NCI-H2107 treated with DMSO at 0.1 percent for 48 hours (cell line): ENCODE measurements at regions not wholly inside any gene's neighbourhood (a gene's known extent, or its start where the extent isn't known, plus 50 kb on each side); places are given as distances from the start of the nearest gene placed in this dataset.

ENCODE experiments used
- DNase-seq: peaks from one replicate; lab custom pipeline; 2025; ENCODE audit not compliant: unreplicated experiment; lab: John Stamatoyannopoulos, UW

DNA sequence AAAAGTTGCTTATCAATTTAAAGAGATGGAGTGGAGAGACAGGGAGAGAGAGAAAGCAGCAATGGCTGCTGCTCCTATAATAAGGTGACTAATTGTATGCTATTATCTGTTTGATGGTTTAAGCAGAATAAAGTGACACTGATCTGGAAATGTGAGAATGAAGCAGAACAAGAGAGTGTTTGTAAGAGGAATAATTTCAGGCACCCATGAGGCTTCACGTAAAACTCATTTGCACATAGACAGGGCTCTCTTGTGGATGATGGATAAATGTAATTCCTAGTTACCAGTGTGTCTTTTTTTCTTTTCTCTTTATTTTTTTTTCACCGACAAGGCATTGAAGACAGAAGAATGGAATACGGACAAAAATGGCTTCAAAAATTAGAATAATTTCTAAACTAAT, 228.8 kb upstream of the TYRP1 start:
- DNase-seq, result no peak

DNA sequence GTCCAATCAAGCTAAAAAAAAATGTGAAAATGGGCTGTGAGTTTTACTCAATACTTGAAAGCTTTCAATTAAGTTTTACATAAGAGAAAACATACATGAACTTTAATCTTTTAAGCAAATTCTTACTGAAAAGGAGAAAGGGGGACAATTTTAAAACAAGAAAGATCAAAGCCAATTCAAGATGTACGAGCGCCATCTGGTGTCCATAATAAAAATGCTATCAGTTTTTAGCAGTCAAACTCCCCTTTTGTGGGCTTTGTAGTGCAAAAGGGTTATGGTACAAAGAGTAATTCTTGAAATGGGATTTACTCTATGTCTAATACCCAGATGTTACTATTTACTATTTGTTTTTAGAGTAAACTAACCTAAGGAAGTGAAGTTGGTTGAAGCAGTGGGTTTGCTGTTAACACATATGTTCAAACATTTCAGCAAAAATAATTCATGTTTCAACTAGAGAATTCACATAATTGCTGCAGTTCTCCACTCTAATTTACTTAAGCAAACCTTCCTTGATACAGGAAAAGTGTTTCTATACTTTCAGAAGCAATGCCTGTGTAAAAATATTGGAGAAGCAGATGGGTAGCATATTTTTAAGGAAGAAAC, 228.2 kb upstream of the TYRP1 start:
- peak; percentile 17 for DNase-seq

DNA sequence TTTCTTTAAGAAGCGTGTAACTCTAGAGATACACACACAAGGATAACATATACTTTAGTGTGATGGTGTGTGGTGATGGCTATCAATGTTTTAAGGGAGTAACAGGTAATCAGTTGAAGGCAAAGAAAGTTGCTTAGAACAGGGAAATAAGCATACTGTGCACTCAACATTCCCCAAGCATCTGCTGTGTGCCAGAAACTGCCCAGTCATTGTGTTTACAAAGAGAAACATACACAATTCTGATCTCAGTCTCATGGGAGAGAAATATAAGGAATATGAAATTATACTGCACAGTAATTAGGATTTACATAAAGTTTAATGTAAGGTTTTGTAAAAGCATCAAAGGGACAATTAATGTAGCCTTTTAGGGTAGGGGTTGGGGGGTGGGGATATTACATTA, 224.1 kb upstream of the TYRP1 start:
- DNase-seq, result no peak

DNA sequence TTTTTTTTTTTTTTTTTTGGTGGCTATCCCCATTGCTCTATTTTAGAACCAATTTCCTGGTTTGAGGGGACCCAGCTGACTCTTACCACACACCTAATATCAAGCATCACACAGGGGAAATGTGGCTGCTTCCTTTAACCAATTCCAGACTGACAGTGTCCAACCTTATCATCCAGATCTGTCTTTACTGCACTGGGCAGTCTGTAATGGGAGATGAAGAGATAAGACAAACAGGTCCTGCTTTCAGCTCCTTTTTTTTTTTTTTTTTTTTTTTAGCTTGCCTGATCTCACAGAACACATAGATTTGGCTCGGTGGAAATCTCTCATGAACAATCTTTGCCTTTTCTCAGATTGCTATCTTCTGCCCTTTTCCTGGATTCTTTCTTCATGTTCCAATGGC, 198.8 kb upstream of the TYRP1 start:
- no peak for DNase-seq

DNA sequence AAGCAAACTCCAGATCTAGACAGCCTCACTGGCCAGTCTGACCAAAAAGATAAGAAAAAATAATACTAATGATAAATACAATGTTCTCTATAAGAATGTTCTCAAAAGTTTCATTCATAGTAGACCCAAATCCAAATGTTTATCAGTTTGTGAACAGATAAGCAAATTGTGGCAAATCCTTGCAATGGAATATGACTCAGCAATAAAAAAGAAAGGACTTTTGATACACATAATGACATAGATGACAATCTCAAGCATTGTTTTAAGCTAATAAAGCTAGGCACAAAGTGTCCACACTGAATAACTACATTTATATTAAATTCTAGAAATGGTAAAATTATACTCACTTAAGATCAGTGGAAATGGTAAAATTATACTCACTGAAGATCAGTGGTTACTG, 195.4 kb upstream of the TYRP1 start:
- DNase-seq, result no peak

DNA sequence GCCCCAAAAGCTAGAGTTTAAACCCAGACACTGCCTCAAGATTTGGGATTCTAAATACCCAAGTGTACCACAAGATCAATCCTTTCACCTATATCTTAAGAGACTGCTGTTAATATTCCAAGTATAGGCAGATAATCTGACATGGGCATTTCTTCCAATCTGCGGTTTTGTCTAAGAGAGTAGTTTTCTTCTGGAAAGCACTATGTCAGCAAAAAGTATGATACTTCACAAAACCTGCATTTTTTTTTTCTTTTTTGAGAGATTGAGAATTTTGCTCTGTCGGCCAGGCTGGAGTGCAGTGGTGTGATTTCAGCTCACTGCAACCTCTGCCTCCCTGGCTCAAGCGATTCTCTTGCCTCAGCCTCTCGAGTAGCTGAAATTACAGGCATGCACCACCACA, 190.7 kb upstream of the TYRP1 start:
- no peak for DNase-seq

DNA sequence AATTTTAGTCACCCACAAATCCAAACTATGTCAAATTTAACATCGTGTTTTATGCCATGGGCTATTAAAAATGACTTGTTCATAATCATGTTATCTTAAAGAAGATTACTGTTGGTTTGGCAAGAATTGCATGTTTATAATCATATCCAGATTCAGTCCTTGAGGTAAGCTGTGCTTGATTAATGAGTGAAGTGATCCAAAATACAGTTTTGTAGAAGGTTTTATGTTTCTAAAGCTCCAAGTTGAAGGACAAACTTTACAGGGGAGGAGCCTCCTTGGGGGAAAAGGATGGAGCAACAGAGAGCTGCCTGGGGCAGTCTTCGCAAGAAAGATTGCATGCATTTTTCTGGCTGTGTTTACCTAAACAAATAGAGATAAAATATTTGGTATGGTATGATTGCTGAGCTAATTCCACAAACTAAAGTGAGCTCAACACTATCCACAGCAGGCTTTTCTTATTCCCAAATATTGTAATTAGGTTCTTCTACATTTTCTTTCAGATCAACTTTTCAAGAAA, 189.5 kb upstream of the TYRP1 start:
- DNase-seq, result no peak

DNA sequence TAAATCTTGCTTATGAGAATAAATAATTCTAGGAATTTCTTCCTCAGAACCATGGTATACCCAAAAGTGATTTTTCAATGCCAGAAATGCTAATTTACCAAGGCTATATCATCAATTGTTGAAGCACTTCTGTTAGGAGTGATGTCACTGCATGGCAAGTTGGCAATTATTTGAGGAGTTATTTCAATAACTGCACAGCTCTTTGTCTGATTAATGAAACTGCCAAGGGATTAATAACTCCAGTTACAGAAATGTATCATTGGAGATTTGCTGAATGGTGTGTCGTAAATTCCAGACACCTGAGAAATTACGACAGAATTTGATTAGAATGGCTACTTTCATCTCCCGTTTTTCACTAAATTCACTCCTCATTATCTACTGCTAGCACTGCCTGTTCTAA, 182.6 kb upstream of the TYRP1 start:
- no peak for DNase-seq

DNA sequence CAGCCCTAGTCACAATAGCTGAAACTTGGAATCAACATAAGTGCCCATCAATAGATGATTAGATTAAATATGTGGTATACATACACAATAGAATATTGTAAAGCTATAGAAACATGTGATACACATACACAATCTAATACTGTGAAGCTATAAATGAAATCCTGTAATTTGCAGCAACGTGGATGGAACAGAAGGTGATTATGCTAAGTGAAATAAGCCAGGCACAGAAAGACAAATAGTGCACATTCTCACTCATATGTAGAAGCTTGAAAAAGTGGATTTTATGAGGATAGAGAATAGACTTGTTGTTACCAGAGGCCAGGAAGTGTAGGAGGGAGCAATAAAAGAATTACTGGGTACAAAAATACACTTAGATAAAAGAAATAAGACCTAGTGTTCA, 181.5 kb upstream of the TYRP1 start:
- no peak for DNase-seq

DNA sequence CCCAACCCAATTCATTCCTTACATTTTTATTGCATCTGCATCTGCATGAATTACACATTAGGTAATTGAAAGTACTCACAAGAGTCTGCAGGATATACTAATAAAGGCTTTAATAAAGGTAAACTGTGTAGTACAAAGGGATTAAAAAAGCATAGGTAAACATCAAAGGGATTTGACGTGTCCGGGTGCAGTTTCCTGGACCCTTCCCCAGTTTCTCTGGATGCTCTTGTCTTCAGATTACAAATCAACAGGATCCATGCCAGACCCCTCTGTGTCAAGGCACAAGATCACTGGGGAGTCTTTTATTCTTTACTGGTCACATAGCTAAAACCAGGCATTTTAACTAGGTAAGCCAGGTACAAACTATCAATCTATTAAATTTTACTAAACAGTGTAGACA, 177.2 kb upstream of the TYRP1 start:
- no peak for DNase-seq

DNA sequence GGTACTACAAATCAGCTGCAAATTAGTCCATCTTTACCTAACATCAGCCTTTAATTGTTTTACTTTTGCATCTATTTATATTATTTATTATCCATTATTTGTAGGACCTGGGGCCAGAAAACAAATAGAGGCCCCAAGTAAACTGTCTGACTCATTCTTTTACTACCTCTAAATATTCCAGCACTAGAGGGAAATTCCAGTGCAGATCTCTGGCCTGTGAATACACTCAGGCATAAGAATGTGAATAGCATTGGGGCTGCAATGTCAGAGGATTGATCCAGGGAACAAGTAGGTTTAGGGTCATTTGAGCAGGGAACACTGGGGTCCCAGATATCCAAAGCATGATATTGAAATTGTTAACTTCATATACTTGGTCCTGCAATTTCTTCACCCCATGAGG, 176.6 kb upstream of the TYRP1 start:
- DNase-seq, result no peak

DNA sequence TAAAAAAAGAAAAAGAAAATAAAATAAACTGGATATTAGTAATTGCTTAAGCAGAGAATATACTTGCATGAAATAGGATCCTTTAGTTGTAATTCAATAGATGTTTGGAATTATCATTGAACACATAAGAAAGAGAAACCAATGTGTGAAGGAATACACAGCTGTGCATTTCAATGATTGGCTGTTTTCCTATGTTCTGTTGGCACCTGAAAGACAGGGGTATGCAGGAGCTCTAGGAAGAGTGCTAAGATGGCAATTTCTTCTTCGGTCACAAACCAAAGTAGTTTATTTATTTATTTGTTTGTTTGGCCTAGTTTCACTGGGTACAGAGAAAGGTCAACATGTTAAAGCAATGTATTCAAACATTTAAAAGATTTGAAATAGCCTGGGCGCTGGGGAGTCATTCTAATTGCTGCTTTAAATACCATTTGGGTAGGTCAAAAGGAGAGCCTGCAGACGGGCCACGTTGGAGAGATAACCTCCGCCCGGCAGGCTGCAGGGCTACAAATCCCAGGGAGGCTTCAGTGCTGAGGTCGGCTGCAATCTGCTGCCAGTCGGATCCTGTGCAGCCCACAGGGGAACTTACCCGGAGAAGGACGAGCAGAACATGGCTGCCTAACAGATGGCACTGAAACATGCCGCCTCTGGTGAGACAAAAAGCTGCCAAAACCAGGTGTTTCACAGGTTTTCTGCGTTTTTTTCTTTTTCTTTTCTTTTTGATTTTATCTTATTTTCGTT, 154.2 kb upstream of the TYRP1 start:
- no peak for DNase-seq

DNA sequence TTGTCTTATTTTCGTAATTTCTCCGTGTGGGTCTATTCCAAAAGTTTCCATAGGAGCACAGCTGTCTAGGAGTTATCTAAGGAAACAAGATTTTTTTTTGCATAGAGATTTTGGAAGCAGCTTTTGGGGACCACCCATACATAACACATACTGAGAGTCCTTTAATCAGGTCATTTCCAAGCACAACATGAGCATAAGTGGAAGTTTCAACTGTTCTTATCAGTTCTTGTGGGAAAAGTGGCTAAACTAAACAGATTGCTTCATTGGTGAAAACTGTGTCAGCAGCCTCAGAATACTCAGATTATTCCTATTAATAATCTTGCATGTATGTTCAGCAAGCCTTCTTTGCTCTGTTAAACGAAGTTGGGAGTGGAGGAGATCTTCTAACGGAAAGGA, 153.6 kb upstream of the TYRP1 start:
- no peak for DNase-seq

DNA sequence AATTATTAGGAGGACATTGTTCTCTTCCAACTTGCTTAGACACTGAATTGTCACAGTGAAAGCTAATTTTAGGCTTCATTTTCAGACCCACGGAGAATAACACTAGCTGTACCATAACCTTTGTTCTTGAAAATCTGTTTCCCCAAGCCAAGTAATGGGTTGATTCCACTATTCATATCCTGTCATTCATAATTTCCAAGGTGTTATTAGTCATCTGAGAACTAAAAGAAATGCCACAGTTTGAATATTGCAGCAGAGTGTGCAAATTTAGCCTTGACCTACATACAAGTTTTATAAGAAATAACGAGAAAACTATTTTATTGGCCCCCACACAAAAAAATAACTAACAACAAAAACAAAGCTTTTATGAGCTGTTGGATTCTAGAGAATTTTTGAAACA, 148.5 kb upstream of the TYRP1 start:
- DNase-seq, result no peak

DNA sequence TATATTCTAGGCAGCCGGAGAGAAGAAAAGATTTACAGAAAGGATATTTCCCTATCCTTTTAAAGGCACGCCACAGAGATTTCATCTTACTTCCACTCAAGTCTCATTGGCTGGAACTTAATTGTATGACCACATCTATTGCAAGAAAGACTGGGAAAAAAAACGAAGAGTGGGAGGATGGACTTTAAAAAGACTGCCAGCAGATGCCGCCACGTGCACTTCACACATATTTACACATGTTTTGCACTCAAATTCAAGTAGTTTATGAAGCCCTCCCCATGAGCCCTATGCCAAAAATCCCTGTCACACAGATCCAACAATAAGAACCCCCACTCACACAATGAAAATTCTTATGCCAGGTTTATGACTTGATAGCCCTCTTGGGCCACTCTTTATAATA, 138.5 kb upstream of the TYRP1 start:
- peak; percentile 3 for DNase-seq

DNA sequence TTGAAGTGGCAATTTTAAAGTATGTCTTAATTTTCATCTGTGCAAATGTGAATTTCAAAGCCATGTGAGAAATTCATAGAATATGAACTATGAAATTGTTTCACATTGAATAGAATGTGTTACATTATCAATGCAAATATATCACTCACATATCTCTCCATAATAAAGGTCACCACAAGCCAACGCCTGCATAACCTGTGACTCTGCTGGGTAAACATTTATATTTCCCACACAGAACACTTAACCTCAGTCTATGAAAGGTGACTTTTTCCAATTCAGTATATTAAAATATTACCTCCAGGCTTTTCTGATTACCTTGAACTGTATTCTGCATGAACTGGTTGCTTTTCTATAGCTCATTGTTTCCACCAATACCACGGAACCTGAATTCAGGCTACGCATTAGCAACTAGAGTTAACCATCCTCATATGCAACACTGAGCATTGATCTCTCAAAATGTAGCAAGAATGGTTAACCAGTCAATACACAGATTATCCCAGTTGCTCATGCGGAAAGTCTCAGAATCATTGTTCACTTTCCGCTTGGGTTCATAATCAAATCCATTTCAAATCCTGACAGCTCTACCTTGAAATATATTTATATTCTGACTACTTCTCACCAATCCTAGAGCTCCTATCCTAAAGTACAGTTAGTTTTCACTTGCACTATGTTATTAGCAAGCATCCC, 126.6 kb upstream of the TYRP1 start:
- DNase-seq, result no peak

DNA sequence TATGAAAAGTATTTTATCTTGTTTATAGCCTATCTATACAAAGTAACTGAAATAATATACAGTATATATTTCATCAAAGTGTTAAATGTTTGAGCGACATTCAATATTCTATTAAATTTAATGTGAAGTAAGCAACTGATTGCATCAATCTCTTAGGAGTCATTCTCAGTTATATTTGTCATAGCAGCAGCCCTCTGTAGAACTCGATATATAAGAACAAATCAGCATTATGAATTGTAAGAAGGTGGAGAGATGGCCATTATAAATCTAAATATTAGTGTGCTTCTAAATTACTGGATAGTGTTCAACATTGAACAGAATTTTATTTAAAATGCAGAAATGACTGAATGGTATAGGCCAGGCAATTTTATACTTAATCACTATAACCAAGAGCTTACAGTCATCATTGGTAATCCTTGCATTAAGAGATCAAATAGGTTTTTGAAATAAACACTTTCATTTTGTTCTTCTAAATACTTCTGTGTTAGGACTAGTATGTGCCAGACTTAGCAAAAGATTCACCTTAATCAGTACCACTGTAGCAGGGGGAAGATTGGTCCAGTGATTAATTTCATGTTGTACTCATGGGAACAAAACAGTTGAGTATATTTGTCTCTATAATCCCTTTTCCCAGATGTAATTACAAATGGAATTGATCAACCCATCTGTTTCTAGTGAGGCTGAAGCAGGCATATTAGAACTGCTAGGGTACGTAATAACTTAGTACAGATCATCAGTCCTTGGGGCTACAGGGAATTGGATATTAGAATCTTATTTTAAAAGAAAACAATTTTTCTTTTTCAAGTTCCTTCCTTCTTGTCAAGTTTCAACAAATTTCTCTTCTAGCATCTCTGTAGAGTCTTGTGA, 108.3 kb upstream of the TYRP1 start:
- no peak for DNase-seq

DNA sequence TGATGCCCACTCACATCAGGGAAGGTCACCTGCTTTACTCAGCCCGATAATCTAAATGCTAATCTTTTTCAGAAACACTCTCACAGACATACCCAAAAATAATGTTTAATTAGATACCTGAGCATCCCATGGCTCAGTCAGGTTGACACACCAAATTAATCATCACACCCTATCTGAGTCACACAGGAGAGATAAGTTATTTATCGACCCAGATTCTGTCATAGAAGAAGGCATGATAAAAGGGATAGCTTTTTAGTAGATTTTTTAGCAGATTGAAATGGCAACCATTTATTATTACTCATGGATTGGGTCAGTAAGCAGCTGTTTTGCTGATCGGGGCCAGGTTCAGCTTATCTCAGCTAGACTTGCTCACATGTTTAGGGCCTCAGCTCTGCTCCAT, 97.8 kb upstream of the TYRP1 start:
- no peak for DNase-seq

DNA sequence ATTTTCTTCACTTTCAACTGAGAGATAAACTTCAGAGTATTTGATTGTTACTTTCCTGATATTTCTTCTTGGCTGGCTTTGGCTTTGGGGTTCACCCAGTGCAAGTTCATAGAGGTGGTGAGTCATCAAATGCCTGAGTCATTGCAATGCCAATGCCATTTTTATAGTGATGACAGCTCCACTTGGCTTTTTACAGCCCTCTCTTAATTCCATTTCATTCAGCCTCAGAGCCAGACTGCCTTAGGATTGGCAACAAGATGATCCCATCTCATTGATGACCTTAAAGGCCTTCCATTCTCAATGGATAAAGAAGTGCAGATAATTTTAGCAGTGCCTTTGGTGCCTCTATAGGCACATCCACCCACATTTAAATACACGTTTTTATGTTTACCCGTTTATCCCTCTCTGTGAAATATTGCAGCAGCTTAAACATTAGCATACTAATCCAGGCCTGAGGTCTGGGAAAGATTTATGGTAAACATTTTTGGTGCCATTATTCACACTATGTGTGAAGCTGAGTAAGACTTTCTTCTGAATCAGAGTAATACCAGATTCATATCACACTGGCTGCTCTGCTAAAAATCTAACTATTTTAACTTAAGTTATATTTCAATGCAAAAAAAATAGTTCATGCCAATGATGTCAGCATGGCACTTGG, 88.9 kb upstream of the TYRP1 start:
- DNase-seq, result no peak

DNA sequence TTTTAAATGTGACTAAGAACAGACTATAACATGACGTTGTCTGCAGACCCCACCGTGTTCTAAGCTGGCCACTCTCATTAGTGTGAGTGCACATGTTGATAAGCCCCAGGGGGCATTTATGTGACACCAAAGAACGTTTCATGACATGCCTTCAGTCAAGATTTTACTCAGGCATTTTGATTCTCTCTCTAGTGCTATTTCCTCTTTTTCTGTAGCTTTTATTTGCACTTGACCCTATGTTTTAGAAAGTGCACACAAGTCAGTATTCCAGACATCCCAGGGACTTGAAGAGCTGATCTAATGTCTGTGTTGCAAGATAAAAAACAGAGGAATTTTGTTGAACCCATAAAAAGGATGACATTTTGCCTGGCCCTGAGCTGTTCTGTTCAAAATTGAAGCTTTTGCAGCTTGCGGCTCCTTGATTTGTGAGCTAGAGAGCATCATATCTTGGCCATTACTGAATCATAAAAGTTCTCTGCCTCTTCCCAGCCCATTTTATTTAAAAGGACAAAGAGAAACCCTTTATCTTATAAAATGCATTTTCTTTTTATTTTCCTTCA, 80.9 kb upstream of the TYRP1 start:
- no peak for DNase-seq

DNA sequence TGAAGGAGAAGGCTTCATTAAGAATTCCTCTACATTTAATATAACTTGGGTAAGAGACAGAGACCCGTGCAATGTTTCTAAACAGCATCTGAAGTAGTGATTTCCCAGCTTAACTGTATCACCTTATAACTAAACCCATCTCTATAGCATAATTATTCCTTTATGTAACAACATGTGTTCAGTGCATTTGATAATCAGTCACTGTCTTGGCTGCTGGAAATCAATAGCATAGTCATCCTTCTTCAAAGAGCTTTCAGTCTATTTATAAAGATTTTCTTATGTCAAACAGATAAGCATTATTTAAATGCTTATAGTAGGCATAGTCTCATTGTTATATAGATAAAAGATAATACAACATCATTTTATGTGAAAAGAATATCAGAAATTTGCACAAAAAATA, 80.1 kb upstream of the TYRP1 start:
- DNase-seq, result no peak
